ENCODE measurements at regions not wholly inside any gene's neighbourhood (a gene's known extent, or its start where the extent isn't known, plus 50 kb on each side); places are given as distances from the start of the nearest gene placed in this dataset.

GRCh38 chr9:108674766-108675530 is 180.8 kb downstream of the ACTL7B start:
- no peak for DNase-seq

- no peak for DNase-seq
These were observed 182.4 kb downstream of the ACTL7B start for GRCh38 chr9:108673386-108673785.

DNA sequence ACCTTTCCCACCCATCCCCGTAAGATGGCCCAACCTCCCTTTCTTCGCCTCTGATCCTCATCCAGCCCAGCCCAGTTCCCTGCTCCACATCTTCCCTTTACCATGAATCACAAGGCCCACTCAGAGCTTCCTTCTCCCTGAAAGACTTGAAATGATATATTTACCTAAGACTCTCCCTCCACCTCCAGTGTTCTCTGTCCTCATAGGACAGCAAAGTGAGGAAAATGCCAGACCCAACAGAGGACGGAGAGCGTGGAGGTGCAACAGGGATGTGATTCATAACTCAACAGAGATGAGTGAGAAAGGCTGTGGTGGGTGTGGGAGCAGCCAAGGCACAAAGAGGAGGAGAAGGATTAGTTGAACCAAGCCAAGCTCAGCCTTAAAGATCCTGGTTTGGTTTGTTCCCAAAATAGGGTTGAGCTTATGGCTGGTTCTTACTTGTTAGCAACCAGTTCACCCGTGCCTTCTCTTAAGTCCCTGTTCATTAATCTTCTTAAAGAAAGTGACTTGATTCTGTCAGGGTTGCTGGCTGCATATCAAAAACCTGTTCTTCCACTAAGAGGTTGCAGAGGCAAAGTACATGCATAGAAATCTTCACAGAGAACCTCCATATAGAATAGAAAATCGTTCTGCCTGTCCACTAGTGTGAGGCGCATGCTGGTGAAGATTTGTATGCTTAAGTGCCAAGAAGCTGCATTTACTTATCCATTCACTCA is 183.2 kb downstream of the ACTL7B start:
- no peak for DNase-seq

GRCh38 chr9:108671794-108672193 is 184.0 kb downstream of the ACTL7B start:
- no peak for DNase-seq

GRCh38 chr9:108671176-108671575 is 184.6 kb downstream of the ACTL7B start:
- DNase-seq: no peak

DNA sequence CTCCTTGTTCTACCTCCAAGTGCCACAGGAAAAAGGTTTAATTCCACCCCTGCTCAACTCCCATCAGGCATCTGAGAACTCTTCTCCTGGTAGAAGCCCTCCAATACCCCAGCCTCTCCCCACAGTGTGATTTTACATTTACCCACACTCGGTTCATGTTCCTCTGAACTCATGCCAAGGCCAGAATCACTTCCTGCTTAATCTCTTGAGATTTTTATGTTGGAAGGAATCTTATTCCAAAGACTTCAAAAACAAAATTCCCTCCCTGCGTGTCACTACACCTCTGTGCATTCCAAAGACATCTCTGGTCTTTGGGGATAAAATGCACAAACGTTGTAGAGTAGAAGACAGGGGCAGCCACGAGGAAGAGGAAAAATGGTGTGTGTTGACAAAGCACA is 186.8 kb downstream of the ACTL7B start:
- no peak for DNase-seq

DNA sequence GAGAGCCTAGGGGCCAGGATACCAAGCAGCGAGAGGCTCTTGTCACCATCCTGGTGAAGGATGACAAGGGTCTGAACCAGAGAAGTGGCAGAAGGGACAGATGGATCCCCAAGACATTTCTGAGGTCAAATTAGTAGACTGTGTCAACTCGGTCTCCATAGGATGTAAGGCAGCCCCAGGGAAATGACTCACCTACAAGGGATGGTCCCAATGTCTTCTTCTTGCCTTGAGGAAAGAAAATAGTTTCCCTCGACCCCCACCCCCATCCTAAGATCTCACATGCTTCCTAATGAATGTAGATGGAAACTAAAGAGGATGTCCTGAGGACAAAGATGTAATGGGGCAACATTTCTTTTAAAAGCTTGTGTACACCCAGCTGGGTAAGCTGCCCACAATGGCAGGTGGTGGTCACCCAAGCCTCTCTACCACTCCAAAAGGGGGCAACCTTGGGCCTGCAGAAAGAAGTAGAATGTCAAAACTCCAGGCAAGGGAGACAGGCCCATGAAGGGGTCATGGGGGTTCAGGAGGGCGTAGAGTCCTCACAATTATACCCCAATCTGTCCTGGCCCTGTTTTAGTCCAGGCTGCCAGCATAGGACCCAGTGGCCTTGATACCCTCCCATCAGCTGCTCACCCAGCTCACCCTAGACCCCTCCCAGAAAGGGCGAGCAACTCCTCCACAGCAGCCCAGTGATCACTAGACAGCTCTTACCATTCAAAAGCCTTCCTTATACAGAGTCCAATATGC is 187.4 kb downstream of the ACTL7B start:
- no peak for DNase-seq

DNA sequence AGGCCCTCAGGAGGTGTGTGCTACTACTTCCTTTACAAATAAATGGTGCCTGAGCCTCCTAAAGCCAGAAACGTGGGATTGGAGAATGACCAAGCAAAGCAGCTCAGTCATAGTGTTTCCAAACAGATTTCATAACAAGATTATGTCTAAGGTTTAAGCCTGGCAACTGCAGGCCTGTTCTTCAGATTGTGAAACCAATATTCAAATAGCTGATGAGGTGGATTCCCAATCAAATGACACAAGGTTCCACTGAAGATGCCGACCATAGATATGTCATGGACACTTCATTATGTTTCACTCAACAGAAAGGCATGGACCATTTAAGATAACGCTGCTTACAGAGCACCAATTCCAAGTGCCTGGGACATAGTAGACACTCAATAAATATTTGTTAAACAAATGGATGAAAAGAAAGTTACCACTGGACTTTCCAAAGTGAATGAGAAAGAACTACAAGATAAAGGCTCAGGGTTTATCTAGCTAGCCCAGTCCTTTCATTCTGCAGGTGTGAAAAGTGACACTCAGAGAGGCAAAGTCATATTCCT is 189.5 kb downstream of the ACTL7B start:
- DNase-seq: no peak

- DNase-seq: no peak
These were observed 190.1 kb downstream of the ACTL7B start for GRCh38 chr9:108665521-108666239.

GRCh38 chr9:108664309-108665255 is 191.2 kb downstream of the ACTL7B start:
- DNase-seq: no peak

- no peak for DNase-seq
These were observed 192.4 kb downstream of the ACTL7B start for GRCh38 chr9:108663422-108663821.

GRCh38 chr9:108662956-108663355 is 192.8 kb downstream of the ACTL7B start:
- no peak for DNase-seq

- no peak for DNase-seq
These were observed 193.5 kb downstream of the ACTL7B start for GRCh38 chr9:108662091-108662875.

DNA sequence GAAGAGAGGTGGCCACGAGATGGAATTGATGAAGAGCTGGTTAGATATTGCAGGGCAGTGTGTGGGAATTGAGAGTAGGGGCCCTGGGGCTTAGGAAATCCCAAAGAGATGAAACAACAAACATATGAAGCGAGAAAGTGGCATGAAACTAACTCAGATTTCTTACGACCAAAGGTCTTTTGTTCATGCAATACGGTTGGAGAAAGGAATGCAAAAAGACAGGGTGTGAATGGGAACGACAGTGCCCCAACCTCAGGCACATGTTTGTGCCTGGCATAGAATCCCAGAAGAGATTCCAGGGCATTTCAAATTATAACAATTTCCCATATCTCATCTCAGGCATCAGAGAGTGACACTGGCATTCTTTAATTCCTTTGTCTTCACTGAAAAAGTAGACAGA is 199.2 kb downstream of the ACTL7B start:
- no peak for DNase-seq

GRCh38 chr9:108655818-108656217 is 200.0 kb downstream of the ACTL7B start:
- DNase-seq: no peak

- DNase-seq: no peak
These were observed 201.2 kb downstream of the ACTL7B start for GRCh38 chr9:108654566-108654965.

DNA sequence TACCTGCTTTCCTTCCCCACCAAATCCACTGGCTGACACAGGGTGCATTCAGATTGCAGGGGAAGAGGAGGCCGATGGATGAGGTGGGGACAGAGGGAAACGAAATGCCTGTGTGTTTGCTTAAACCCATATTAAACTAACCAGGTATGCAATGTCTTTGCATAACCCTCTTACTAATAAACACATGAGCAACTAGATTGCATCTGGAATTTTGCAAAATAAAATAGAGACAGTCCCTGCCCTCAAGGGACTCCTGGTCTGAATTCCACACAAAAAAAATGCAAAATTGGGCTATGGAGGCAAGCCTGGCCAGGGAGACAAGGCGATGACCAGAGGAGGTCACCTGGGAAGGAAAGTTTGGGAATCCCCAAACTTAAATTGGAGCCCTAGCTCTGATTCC is 202.9 kb downstream of the ACTL7B start:
- no peak for DNase-seq

GRCh38 chr9:108650826-108651225 is 205.0 kb downstream of the ACTL7B start:
- DNase-seq: no peak

DNA sequence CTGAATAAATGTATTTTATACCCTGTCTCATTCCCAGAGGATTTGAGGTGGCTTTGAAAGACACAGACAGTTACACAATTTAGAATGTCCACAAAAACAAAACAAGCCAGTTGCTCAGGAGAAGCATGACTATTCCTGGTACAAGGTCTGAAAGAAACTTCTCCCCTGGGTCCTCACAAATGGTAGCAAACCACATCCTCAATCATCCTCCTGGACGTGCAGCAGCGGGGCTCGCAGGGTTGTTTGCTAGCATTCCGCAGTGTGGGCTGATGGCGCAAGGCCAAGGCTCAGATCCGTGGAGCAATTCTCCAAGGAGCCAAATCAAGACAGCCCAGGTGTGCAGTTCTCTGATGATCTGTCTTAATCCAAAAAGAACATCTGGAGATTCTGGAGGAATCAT is 210.3 kb downstream of the ACTL7B start:
- DNase-seq: no peak

GRCh38 chr9:108643731-108644510 is 211.9 kb downstream of the ACTL7B start:
- DNase-seq: no peak

Data from stimulated activated CD4-positive, alpha-beta T cell treated with anti-CD3 and anti-CD28 coated beads, Interleukin-2, amount 100 ng/mL, for 24 hours (primary cell).